H9 (cell line): ENCODE measurements at regions not wholly inside any gene's neighbourhood (a gene's known extent, or its start where the extent isn't known, plus 50 kb on each side); places are given as distances from the start of the nearest gene placed in this dataset.

Experiments used
- DNase-seq: peaks from one replicate; pipeline ENCODE4 v3.0.0-alpha.2; 2017
- H2AFZ ChIP-seq: one replicate; pipeline ENCODE4 v1.6.1; 2013; ENCODE audit warnings: mild to moderate bottlenecking, low read length, control low read depth, moderate library complexity
- H2AK5ac ChIP-seq: 2 replicates; pipeline ENCODE4 v1.6.1; 2013; ENCODE audit warnings: low read length, control low read depth, mixed read lengths; ENCODE audit not compliant: insufficient read length
- H2BK120ac ChIP-seq: one replicate; pipeline ENCODE4 v1.6.1; 2013; ENCODE audit warnings: low read depth, mild to moderate bottlenecking, low read length, control low read depth, inconsistent platforms; ENCODE audit not compliant: poor library complexity, severe bottlenecking
- H2BK12ac ChIP-seq: 2 replicates; pipeline ENCODE4 v1.6.1; 2013; ENCODE audit warnings: low read length, control low read depth, mixed read lengths, low read depth; ENCODE audit not compliant: insufficient read length
- H2BK15ac ChIP-seq: 2 replicates; pipeline ENCODE4 v1.6.1; 2013; ENCODE audit warnings: low read depth, low read length, control low read depth
- H2BK20ac ChIP-seq: one replicate; pipeline ENCODE4 v1.6.1; 2013; ENCODE audit warnings: low read depth, mild to moderate bottlenecking, low read length, control low read depth, inconsistent platforms; ENCODE audit not compliant: poor library complexity, severe bottlenecking
- H2BK5ac ChIP-seq: 2 replicates; pipeline ENCODE4 v1.6.1; 2013; ENCODE audit warnings: low read length, control low read depth, mixed read lengths; ENCODE audit not compliant: insufficient read length
- H3K14ac ChIP-seq: 2 replicates; pipeline ENCODE4 v1.6.1; 2013; ENCODE audit warnings: low read length, control low read depth; ENCODE audit not compliant: insufficient read depth
- H3K18ac ChIP-seq: 2 replicates; pipeline ENCODE4 v1.6.1; 2013; ENCODE audit warnings: low read depth, mild to moderate bottlenecking, mixed read lengths, low read length, control low read depth; ENCODE audit not compliant: insufficient read length
- H3K23ac ChIP-seq: 2 replicates; pipeline ENCODE4 v1.6.1; 2013; ENCODE audit warnings: low read length, control low read depth, mixed read lengths, low read depth; ENCODE audit not compliant: insufficient read length
- H3K23me2 ChIP-seq: 2 replicates; pipeline ENCODE4 v1.6.1; 2013; ENCODE audit warnings: low read depth, mild to moderate bottlenecking, mixed read lengths, low read length, control low read depth; ENCODE audit not compliant: insufficient read length, poor library complexity, severe bottlenecking
- H3K27ac ChIP-seq: 2 replicates; pipeline ENCODE4 v1.5.1; 2013; ENCODE audit warnings: low read length, control low read depth, mixed read lengths, low read depth; ENCODE audit not compliant: insufficient read length
- H3K27me3 ChIP-seq: 2 replicates; pipeline ENCODE4 v1.6.1; 2013; ENCODE audit warnings: low read length, control low read depth, inconsistent platforms; ENCODE audit not compliant: insufficient read depth
- H3K4ac ChIP-seq: 2 replicates; pipeline ENCODE4 v1.6.1; 2013; ENCODE audit warnings: low read depth, mild to moderate bottlenecking, control low read depth, inconsistent platforms, low read length, moderate library complexity
- H3K4me1 ChIP-seq: 2 replicates; pipeline ENCODE4 v1.6.1; 2013; ENCODE audit warnings: low read length, control low read depth, inconsistent platforms; ENCODE audit not compliant: insufficient read depth
- H3K4me2 ChIP-seq: 2 replicates; pipeline ENCODE4 v1.6.1; 2013; ENCODE audit warnings: low read length, control low read depth, mixed read lengths; ENCODE audit not compliant: insufficient read length, insufficient read depth
- H3K56ac ChIP-seq: 2 replicates; pipeline ENCODE4 v1.6.1; 2013; ENCODE audit warnings: low read depth, mild to moderate bottlenecking, mixed read lengths, low read length, control low read depth; ENCODE audit not compliant: insufficient read length
- H3K79me1 ChIP-seq: 2 replicates; pipeline ENCODE4 v1.6.1; 2013; ENCODE audit warnings: low read depth, mild to moderate bottlenecking, moderate library complexity, low read length, control low read depth, inconsistent platforms; ENCODE audit not compliant: insufficient read depth, poor library complexity, severe bottlenecking
- H3K79me2 ChIP-seq: 2 replicates; pipeline ENCODE4 v1.6.1; 2013; ENCODE audit warnings: low read length, control low read depth, inconsistent platforms; ENCODE audit not compliant: insufficient read depth
- H3K9ac ChIP-seq: 2 replicates; pipeline ENCODE4 v1.6.1; 2013; ENCODE audit warnings: low read length, control low read depth, mixed read lengths; ENCODE audit not compliant: insufficient read length; ENCODE audit errors: extremely low read depth
- H3K9me3 ChIP-seq: one replicate; pipeline ENCODE4 v1.6.1; 2013; ENCODE audit warnings: low read depth, low read length, inconsistent platforms; ENCODE audit not compliant: control insufficient read depth
- H3T11ph ChIP-seq: one replicate; pipeline ENCODE4 v1.6.1; 2013; ENCODE audit warnings: mild to moderate bottlenecking, low read length, control low read depth, inconsistent platforms
- H4K20me1 ChIP-seq: one replicate; pipeline ENCODE4 v1.6.1; 2013; ENCODE audit not compliant: control insufficient read depth, insufficient read length, insufficient read depth
- H4K5ac ChIP-seq: 2 replicates; pipeline ENCODE4 v1.6.1; 2013; ENCODE audit warnings: low read depth, mild to moderate bottlenecking, mixed read lengths, low read length, control low read depth; ENCODE audit not compliant: insufficient read length
- H4K8ac ChIP-seq: replicated peaks from 2 replicates; pipeline ENCODE4 v1.6.1; 2013; ENCODE audit warnings: low read length, control low read depth, mixed read lengths, low read depth; ENCODE audit not compliant: insufficient read length
- H4K91ac ChIP-seq: 2 replicates; pipeline ENCODE4 v1.6.1; 2013; ENCODE audit warnings: low read depth, mild to moderate bottlenecking, moderate library complexity, mixed read lengths, low read length, control low read depth; ENCODE audit not compliant: insufficient read length
- H3K27ac Mint-ChIP-seq, 3 experiments: 2 replicates in 2 of 3; 3 replicates in 1 of 3; pipeline ENCODE4 v1.8.0; 2020 to 2021; ENCODE audit warnings: mixed read lengths in 3 of 3, mild to moderate bottlenecking in 1 of 3, moderate library complexity in 1 of 3
- H3K27me3 Mint-ChIP-seq: 2 replicates; pipeline ENCODE4 v1.8.0; 2021; ENCODE audit warnings: low read depth, mild to moderate bottlenecking, moderate library complexity, mixed read lengths
- H3K36me3 Mint-ChIP-seq, 3 experiments: 2 replicates in 2 of 3; 3 replicates in 1 of 3; pipeline ENCODE4 v1.8.0; 2020 to 2021; ENCODE audit warnings: low read depth in 3 of 3, mixed read lengths in 3 of 3; ENCODE audit not compliant: insufficient read depth in 1 of 3
- H3K4me1 Mint-ChIP-seq, 2 experiments: 2 replicates each; pipeline ENCODE4 v1.8.0; 2020; ENCODE audit warnings: mixed read lengths in 2 of 2
- H3K4me3 Mint-ChIP-seq, 2 experiments: 2 replicates in 1 of 2; 3 replicates in 1 of 2; pipeline ENCODE4 v1.8.0; 2020 to 2021; ENCODE audit warnings: mild to moderate bottlenecking in 2 of 2, mixed read lengths in 2 of 2, moderate library complexity in 1 of 2
- H3K9me3 Mint-ChIP-seq, 2 experiments: 2 replicates in 1 of 2; 3 replicates in 1 of 2; pipeline ENCODE4 v1.8.0; 2020; ENCODE audit warnings: mild to moderate bottlenecking in 2 of 2, mixed read lengths in 2 of 2, moderate library complexity in 1 of 2
- CTCF ChIP-seq: fragments of 200-600 bp; sonication (generic); conservative IDR thresholded peaks from 3 replicates; pipeline ENCODE4 v1.8.0; 2021; ENCODE audit warnings: antibody characterized with exemption, mild to moderate bottlenecking

DNA sequence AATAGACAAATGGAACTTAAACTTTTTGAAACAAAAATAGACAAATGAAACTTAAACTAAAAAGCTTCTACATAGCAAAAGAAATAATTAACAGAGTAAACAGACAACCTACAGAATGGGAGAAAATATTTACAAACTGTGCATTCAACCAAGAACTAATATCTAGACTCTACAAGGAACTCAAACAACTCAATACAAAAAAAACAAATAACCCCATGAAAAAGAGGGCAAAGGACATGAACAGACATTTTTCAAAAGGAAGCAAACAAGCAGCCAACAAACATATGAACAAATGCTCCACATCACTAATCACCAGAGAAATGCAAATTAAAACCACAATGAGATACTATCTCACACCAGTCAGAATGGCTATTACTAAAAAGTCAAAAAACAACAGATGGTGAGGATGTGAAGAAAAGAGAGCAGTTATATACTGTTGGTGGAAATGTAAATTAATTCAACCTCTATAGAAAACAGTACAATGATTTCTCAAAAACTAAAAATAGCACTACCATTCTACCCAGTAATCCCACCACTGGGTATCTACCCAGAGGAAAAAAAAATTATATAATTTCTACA lies 170.8 kb upstream of the RGMB start:
- H3K9me3 Mint-ChIP-seq = peaks cover 7 to 9% of the 10 kb centered on the region in 2 experiments; a peak in 4 of 5 replicates
- H3K79me1 ChIP-seq = no peaks in the 10 kb centered on the region
- no peak overlapping the region for H3K9ac ChIP-seq
- H4K20me1 ChIP-seq = no peaks in the 10 kb centered on the region
- no peak overlapping the region for H2BK120ac ChIP-seq
- no peak overlapping the region for H4K5ac ChIP-seq
- no peak overlapping the region for H3K27ac ChIP-seq
- H3K27me3 Mint-ChIP-seq = no peaks in the 10 kb centered on the region
- H3T11ph ChIP-seq = no peak overlapping the region
- no peaks in the 10 kb centered on the region for H3K4me1 ChIP-seq
- no peak overlapping the region for H2BK20ac ChIP-seq
- H2BK5ac ChIP-seq = no peak overlapping the region
- no peak overlapping the region for H4K8ac ChIP-seq
- DNase-seq = no peak
- no peak overlapping the region for H3K14ac ChIP-seq
- H3K79me2 ChIP-seq = no peaks in the 10 kb centered on the region
- no peak overlapping the region for H3K4me3 Mint-ChIP-seq
- H3K18ac ChIP-seq = no peak overlapping the region
- no peak overlapping the region for H4K91ac ChIP-seq
- H3K36me3 Mint-ChIP-seq = peaks cover 5 to 9% (median 8%) of the 10 kb centered on the region in 3 experiments
- peaks cover 9 to 11% of the 10 kb centered on the region in 2 experiments; a peak in 3 of 4 replicates for H3K4me1 Mint-ChIP-seq
- no peak overlapping the region for H2AFZ ChIP-seq
- no peak overlapping the region for H2BK15ac ChIP-seq
- H3K4ac ChIP-seq = no peak overlapping the region
- TF ChIP-seq CTCF = no peak
- H2AK5ac ChIP-seq = no peak overlapping the region
- no peaks in the 10 kb centered on the region for H3K23me2 ChIP-seq
- no peaks in the 10 kb centered on the region for H3K27me3 ChIP-seq
- no peak overlapping the region for H3K4me2 ChIP-seq
- H3K23ac ChIP-seq = no peak overlapping the region
- H3K9me3 ChIP-seq = no peaks in the 10 kb centered on the region
- no peak overlapping the region for H3K27ac Mint-ChIP-seq
- H2BK12ac ChIP-seq = no peak overlapping the region
- no peak overlapping the region for H3K56ac ChIP-seq
